ENCODE measurements at regions not wholly inside any gene's neighbourhood (a gene's known extent, or its start where the extent isn't known, plus 50 kb on each side); places are given as distances from the start of the nearest gene placed in this dataset.
"Not testable (repeated sequence)": the region's sequence is repeated elsewhere in the genome, so short reads cannot be mapped to it uniquely, and the experiment has no call there.

GRCh38 chr12:42020226-42020625 lies 124.4 kb downstream of the GXYLT1 start:
- no peaks in the 10 kb centered on the region for H3K9me3 ChIP-seq
- no peak overlapping the region for H3K27ac ChIP-seq
- DNase-seq (ENCODE audit: low spot score), result no peak
- no peak overlapping the region for H3K4me3 ChIP-seq
- H3K27me3 ChIP-seq (replicated peaks; ENCODE audit: insufficient read depth), result no peaks in the 10 kb centered on the region
- no peak for ATAC-seq (ENCODE audit: insufficient number of reproducible peaks, low FRiP score, low read depth)
- TF ChIP-seq, protein P1, sequence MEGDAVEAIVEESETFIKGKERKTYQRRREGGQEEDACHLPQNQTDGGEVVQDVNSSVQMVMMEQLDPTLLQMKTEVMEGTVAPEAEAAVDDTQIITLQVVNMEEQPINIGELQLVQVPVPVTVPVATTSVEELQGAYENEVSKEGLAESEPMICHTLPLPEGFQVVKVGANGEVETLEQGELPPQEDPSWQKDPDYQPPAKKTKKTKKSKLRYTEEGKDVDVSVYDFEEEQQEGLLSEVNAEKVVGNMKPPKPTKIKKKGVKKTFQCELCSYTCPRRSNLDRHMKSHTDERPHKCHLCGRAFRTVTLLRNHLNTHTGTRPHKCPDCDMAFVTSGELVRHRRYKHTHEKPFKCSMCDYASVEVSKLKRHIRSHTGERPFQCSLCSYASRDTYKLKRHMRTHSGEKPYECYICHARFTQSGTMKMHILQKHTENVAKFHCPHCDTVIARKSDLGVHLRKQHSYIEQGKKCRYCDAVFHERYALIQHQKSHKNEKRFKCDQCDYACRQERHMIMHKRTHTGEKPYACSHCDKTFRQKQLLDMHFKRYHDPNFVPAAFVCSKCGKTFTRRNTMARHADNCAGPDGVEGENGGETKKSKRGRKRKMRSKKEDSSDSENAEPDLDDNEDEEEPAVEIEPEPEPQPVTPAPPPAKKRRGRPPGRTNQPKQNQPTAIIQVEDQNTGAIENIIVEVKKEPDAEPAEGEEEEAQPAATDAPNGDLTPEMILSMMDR (IDR thresholded peaks at IDR 0.05), result no peak
- peaks cover 0 to 9% of the 10 kb centered on the region in 2 donors for H3K4me1 ChIP-seq (ENCODE audit: control insufficient read depth in 1 of 2, low read depth in 2 of 2)
- H3K36me3 ChIP-seq, result no peaks in the 10 kb centered on the region

- ATAC-seq (ENCODE audit: insufficient number of reproducible peaks, low FRiP score, low read depth) (no peak), DNase-seq (ENCODE audit: low spot score) (no peak)
- H3K27me3 ChIP-seq (replicated peaks; ENCODE audit: insufficient read depth), result no peaks in the 10 kb centered on the region
- H3K27ac ChIP-seq, result no peak overlapping the region
- TF ChIP-seq, protein P1 (IDR thresholded peaks at IDR 0.05), result no peak
- no peak overlapping the region for H3K4me3 ChIP-seq
- H3K9me3 ChIP-seq, result no peaks in the 10 kb centered on the region
- peaks cover 0 to 9% of the 10 kb centered on the region in 2 donors for H3K4me1 ChIP-seq (ENCODE audit: control insufficient read depth in 1 of 2, low read depth in 2 of 2)
- H3K36me3 ChIP-seq, result no peaks in the 10 kb centered on the region
Observed at GRCh38 chr12:42019746-42020145, 124.9 kb downstream of the GXYLT1 start.

DNA sequence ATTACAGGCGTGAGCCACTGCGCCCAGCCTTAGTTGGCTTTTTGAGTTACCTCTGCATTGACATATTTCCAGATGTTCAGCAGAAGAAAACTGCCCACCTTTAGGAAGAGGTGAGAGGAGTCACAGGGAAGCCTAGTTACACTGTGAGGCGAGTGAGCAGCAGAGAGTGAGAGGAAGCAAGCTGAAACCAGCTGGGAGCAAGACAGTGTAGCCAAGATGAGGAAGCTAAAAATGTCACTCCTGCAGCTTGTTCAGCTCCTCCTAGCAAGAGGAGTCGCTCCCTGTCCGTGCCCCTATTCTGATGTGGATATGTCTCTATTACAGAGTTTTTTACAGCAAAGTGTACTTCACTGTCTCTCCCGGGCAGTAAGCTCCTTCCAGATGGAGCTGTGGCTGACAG lies 127.6 kb downstream of the GXYLT1 start:
- Histone ChIP-seq H3K9me3 (no peaks in the 10 kb centered on the region), H3K4me1 (ENCODE audit: control insufficient read depth in 1 of 2, low read depth in 2 of 2) (no peaks in the 10 kb centered on the region), H3K4me3 (no peak overlapping the region), H3K27me3 (replicated peaks; ENCODE audit: insufficient read depth) (no peaks in the 10 kb centered on the region), H3K36me3 (no peaks in the 10 kb centered on the region), H3K27ac (no peak overlapping the region)
- ATAC-seq (ENCODE audit: insufficient number of reproducible peaks, low FRiP score, low read depth) (no peak), DNase-seq (ENCODE audit: low spot score) (no peak)
- TF ChIP-seq, protein P1 (IDR thresholded peaks at IDR 0.05), result no peak

- no peak for DNase-seq (ENCODE audit: low spot score)
- Histone ChIP-seq H3K9me3 (no peaks in the 10 kb centered on the region), H3K27ac (no peak overlapping the region), H3K36me3 (no peaks in the 10 kb centered on the region), H3K27me3 (replicated peaks; ENCODE audit: insufficient read depth) (no peaks in the 10 kb centered on the region), H3K4me3 (no peak overlapping the region), H3K4me1 (ENCODE audit: control insufficient read depth in 1 of 2, low read depth in 2 of 2) (no peaks in the 10 kb centered on the region)
- no peak for ATAC-seq (ENCODE audit: insufficient number of reproducible peaks, low FRiP score, low read depth)
- TF ChIP-seq, protein P1 (IDR thresholded peaks at IDR 0.05), result no peak
Observed at GRCh38 chr12:42015051-42015461, 129.6 kb downstream of the GXYLT1 start.

DNA sequence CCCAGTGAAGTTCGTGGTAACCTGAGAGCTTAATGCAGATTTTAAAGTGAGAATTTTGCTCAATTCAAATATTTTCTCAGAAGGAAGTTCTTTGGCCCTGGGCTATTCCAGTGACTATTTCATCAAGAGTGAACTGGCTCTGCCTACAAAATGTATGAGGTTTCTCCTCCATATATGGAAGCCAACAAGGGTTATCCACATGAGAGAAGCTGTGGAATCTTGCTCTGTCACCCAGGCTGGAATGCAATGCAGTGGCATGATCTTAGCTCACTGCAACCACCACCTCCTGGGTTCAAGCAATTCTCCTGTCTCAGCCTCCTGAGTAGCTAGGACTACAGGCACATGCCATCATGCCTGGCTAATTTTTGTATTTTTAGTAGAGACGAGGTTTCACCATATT lies 132.2 kb downstream of the GXYLT1 start:
- H3K9me3 ChIP-seq; H3K27me3 ChIP-seq (replicated peaks; ENCODE audit: insufficient read depth); DNase-seq (ENCODE audit: low spot score); H3K4me1 ChIP-seq (ENCODE audit: control insufficient read depth in 1 of 2, low read depth in 2 of 2); ATAC-seq (ENCODE audit: insufficient number of reproducible peaks, low FRiP score, low read depth); H3K4me3 ChIP-seq; H3K36me3 ChIP-seq; H3K27ac ChIP-seq: not testable (repeated sequence)

DNA sequence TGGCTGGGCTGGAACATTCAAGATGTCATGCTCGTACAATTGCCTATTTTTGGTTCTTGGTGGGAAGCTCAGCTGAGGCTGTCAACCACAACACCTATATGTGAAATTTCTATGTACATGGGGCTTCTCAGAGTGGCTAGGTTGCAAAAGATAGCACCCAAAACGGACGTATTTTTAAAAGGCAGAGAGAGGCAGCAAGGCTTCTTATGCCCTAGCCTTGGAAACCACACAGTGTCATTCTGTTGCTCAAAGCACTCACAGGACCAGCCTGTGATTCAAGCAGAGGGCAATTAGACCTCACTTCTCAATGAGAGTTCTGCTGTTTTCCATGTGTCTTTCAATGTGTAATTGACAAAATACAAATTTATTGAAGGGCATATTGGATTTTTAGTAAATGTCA lies 134.0 kb downstream of the GXYLT1 start:
- ATAC-seq (ENCODE audit: insufficient number of reproducible peaks, low FRiP score, low read depth), result no peak
- no peak overlapping the region for H3K4me3 ChIP-seq
- TF ChIP-seq, protein P1 (IDR thresholded peaks at IDR 0.05), result no peak

More for the DNA sequence above, 134.0 kb downstream of the GXYLT1 start:
- no peak for DNase-seq (ENCODE audit: low spot score)
- H3K27me3 ChIP-seq (replicated peaks; ENCODE audit: insufficient read depth), result no peaks in the 10 kb centered on the region
- no peaks in the 10 kb centered on the region for H3K9me3 ChIP-seq
- H3K27ac ChIP-seq, result no peak overlapping the region
- H3K4me1 ChIP-seq (ENCODE audit: control insufficient read depth in 1 of 2, low read depth in 2 of 2), result no peaks in the 10 kb centered on the region
- H3K36me3 ChIP-seq, result no peaks in the 10 kb centered on the region
